ENCODE measurements at regions not wholly inside any gene's neighbourhood (a gene's known extent, or its start where the extent isn't known, plus 50 kb on each side); places are given as distances from the start of the nearest gene placed in this dataset.
"Not testable (repeated sequence)": the region's sequence is repeated elsewhere in the genome, so short reads cannot be mapped to it uniquely, and the experiment has no call there.

DNA sequence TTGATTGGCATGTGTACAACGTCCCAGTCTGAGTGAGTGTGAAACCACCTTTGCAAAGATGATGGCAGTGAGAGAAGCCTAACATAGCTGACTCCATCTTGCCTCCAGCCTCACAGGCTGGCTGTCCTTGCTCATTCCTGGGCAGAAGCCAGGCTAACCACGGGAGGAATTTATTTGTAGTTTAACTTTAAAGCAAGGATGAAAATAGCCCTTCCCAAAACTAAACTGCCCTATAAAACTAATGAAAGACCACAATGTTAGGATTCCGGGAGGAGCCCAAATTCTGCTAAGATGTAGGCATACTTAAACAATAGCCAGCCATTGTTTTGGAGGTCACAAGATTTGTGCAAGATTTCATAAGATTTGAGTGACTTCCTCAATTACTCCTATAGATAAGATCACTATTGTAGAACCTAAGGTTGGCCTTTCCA, 96.6 kb upstream of the LSM14A start:
- Mint-ChIP-seq H3K4me3 (no peak overlapping the region), H3K36me3 (no peaks in the 10 kb centered on the region), H3K27ac (no peak overlapping the region), H3K4me1 (ENCODE audit: low read depth) (no peaks in the 10 kb centered on the region), H3K27me3 (peaks cover 9% of the 10 kb centered on the region), H3K9me3 (ENCODE audit: low read depth) (no peaks in the 10 kb centered on the region)

GRCh38 chr19:34082289-34083077, 89.8 kb upstream of the LSM14A start:
- Mint-ChIP-seq H3K4me1 (ENCODE audit: low read depth) (no peaks in the 10 kb centered on the region), H3K27me3 (peaks cover 7% of the 10 kb centered on the region), H3K4me3 (no peak overlapping the region), H3K36me3 (no peaks in the 10 kb centered on the region), H3K9me3 (ENCODE audit: low read depth) (no peaks in the 10 kb centered on the region), H3K27ac (no peak overlapping the region)

GRCh38 chr19:34084396-34085145, 87.7 kb upstream of the LSM14A start:
- H3K27me3 Mint-ChIP-seq = peaks cover 10% of the 10 kb centered on the region
- no peaks in the 10 kb centered on the region for H3K9me3 Mint-ChIP-seq (ENCODE audit: low read depth)
- H3K36me3 Mint-ChIP-seq = no peaks in the 10 kb centered on the region
- H3K4me3 Mint-ChIP-seq = no peak overlapping the region
- H3K4me1 Mint-ChIP-seq (ENCODE audit: low read depth) = no peaks in the 10 kb centered on the region
- no peak overlapping the region for H3K27ac Mint-ChIP-seq

GRCh38 chr19:34085336-34085735, 87.0 kb upstream of the LSM14A start:
- peaks cover 10% of the 10 kb centered on the region for H3K27me3 Mint-ChIP-seq
- no peaks in the 10 kb centered on the region for H3K4me1 Mint-ChIP-seq (ENCODE audit: low read depth)
- H3K9me3 Mint-ChIP-seq (ENCODE audit: low read depth) = no peaks in the 10 kb centered on the region
- no peaks in the 10 kb centered on the region for H3K36me3 Mint-ChIP-seq
- no peak overlapping the region for H3K4me3 Mint-ChIP-seq
- no peak overlapping the region for H3K27ac Mint-ChIP-seq

DNA sequence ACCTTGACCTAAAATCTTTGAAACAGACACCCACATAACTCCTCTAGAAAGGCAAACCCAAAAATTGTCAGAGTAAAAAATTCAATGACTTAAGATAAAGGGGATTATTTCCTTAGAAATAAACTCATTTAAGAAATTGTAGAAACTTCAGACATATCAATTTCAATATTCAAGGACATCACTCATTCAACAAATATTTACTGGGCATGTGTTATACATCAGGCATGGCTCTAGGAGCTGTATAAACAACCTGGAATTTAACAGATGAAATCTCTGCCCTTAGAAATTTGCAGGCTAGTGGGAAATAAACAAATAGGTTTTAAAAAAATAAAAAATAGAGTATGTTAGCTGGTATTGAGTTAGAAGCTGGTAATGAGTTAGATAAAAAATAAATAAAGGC, 84.0 kb upstream of the LSM14A start:
- Mint-ChIP-seq H3K4me3 (no peak overlapping the region), H3K27ac (no peak overlapping the region), H3K36me3 (no peaks in the 10 kb centered on the region), H3K27me3 (peaks cover 9% of the 10 kb centered on the region), H3K4me1 (ENCODE audit: low read depth) (no peaks in the 10 kb centered on the region), H3K9me3 (ENCODE audit: low read depth) (no peaks in the 10 kb centered on the region)

DNA sequence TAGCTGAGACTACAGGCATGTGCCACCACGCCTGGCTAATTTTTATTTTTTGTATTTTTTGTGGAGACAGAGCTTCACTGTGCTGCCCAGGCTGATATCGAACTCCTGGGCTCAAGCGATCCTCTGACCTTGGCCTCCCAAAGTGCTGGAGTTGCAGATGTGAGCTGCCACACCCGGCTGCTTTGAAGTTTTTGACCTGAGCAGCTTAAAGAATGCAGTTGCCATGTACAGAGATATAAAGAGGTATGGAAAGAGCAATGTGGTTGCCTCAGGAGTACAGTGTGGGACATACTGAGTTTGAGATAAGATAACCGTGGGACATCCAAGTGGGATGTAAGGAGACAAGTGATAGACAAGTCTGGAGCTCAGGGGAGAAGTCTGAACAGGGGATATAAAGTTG, 82.7 kb upstream of the LSM14A start:
- H3K36me3 Mint-ChIP-seq = no peaks in the 10 kb centered on the region
- H3K4me3 Mint-ChIP-seq = no peak overlapping the region
- no peak overlapping the region for H3K27ac Mint-ChIP-seq
- no peaks in the 10 kb centered on the region for H3K4me1 Mint-ChIP-seq (ENCODE audit: low read depth)
- peaks cover 9% of the 10 kb centered on the region for H3K27me3 Mint-ChIP-seq
- H3K9me3 Mint-ChIP-seq (ENCODE audit: low read depth) = no peaks in the 10 kb centered on the region

DNA sequence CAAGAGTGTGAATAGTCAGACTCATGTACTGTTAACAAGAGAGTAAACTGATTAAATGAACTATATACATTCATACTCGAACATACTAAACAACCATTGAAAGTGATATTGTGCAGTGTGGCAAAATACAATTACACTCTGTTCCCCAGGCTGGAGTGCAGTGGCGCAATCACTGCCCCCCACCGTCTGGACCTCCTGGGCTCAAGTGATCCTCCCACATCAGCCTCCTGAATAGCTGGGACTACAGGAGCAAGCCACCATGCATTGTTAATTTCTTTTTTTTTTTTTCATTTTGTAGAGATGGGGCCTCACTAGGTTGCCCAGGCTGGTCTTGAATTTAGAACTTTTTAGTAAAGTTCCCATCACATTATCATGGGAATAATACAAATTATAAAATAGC, 77.3 kb upstream of the LSM14A start:
- Mint-ChIP-seq H3K27me3 (peaks cover 9% of the 10 kb centered on the region), H3K27ac (no peak overlapping the region), H3K4me3 (no peak overlapping the region), H3K9me3 (ENCODE audit: low read depth) (no peaks in the 10 kb centered on the region), H3K4me1 (ENCODE audit: low read depth) (no peaks in the 10 kb centered on the region), H3K36me3 (no peaks in the 10 kb centered on the region)

GRCh38 chr19:34095411-34095810, 76.9 kb upstream of the LSM14A start:
- H3K36me3 Mint-ChIP-seq; H3K4me1 Mint-ChIP-seq (ENCODE audit: low read depth); H3K9me3 Mint-ChIP-seq (ENCODE audit: low read depth); H3K4me3 Mint-ChIP-seq; H3K27ac Mint-ChIP-seq: not testable (repeated sequence)
- peaks cover 12% of the 10 kb centered on the region for H3K27me3 Mint-ChIP-seq

DNA sequence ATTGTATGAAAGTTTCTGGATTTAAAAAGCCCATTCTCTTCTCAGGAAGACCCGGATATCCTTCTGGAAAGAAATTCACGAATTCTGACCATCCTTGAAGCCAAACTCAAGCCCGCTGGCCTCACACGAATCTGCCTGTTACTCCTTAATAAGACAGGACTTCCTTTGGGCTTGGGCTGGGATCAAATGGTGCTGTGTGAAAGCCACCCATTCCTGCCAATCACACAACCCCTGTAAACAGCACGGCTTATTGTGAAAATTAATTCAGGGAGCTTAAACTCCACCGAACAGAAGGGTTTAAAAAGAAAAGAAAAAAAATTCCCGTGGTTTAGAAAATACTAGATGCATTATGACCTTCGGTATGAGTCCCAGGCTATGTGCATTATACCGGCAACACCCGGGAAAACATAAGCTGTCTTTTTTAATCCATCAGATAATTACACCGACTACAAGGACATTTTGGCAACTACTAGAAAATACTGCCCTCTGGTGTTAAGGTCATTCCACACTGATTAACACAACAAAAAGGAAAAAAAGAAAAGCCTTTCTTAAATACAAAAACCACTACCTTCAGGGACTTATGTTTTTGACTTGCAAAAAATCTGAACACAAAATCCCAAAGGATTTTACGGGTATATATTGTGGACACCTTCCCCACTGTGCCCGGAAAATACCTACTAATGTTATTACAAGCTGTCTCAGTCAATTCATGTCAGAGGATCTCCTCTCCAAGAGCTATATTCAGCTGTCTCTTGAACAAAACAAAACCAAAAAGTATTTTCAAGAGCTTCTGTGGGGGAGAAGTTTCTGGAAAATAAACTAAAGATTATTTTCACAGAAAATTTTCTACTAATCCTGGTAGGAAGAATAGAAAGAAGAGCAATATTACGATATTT, 76.0 kb upstream of the LSM14A start:
- Mint-ChIP-seq H3K9me3 (ENCODE audit: low read depth) (no peaks in the 10 kb centered on the region), H3K4me1 (ENCODE audit: low read depth) (no peaks in the 10 kb centered on the region), H3K4me3 (no peak overlapping the region), H3K36me3 (no peaks in the 10 kb centered on the region), H3K27ac (no peak overlapping the region), H3K27me3 (peaks cover 10% of the 10 kb centered on the region)

DNA sequence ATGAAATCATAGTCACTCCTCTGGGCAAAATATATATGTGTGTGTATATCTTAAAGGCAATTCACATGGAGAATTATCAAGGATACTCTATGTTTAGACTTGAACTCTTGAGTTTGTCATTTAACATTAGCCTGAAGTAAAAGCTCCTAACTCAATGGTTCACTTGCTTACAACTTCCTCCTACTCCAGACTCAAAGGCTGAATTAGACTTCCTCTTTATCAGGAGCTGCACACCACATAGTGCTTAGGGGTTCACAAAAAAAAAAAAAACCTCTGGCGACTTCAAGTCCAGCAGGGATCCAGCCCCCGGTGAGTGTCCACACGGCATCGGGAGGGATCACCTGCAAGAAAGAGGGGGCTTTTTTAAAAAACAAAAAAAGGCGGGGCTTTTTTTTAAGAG, 68.2 kb upstream of the LSM14A start:
- Mint-ChIP-seq H3K36me3 (no peaks in the 10 kb centered on the region), H3K27ac (no peak overlapping the region), H3K4me1 (ENCODE audit: low read depth) (no peaks in the 10 kb centered on the region), H3K4me3 (no peak overlapping the region), H3K27me3 (peaks cover 6% of the 10 kb centered on the region), H3K9me3 (ENCODE audit: low read depth) (no peaks in the 10 kb centered on the region)

- H3K4me3 Mint-ChIP-seq = no peak overlapping the region
- H3K27ac Mint-ChIP-seq = no peak overlapping the region
- no peaks in the 10 kb centered on the region for H3K4me1 Mint-ChIP-seq (ENCODE audit: low read depth)
- H3K9me3 Mint-ChIP-seq (ENCODE audit: low read depth) = no peaks in the 10 kb centered on the region
- peaks cover 6% of the 10 kb centered on the region for H3K27me3 Mint-ChIP-seq
- H3K36me3 Mint-ChIP-seq = no peaks in the 10 kb centered on the region
Measured at GRCh38 chr19:34104557-34104956, 67.7 kb upstream of the LSM14A start.

DNA sequence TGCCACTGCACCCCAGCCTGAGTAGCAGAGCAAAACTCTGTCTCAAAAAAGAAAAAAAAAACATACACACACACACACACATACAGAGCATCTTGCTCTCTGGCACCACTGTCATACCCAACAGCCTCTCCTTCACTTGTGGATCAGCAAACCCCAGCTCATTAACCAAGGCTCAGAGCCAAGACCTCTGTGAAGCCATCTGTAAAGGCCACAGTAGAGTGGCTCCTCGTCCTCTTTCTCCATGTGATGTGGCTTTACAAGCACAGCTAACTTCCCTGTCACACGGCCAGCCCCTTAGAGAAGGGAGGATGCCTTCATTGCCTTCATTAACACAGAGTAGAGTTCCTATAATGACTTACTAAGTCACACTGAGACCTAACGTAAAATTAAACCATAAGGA, 62.7 kb upstream of the LSM14A start:
- H3K27ac Mint-ChIP-seq = no peak overlapping the region

DNA sequence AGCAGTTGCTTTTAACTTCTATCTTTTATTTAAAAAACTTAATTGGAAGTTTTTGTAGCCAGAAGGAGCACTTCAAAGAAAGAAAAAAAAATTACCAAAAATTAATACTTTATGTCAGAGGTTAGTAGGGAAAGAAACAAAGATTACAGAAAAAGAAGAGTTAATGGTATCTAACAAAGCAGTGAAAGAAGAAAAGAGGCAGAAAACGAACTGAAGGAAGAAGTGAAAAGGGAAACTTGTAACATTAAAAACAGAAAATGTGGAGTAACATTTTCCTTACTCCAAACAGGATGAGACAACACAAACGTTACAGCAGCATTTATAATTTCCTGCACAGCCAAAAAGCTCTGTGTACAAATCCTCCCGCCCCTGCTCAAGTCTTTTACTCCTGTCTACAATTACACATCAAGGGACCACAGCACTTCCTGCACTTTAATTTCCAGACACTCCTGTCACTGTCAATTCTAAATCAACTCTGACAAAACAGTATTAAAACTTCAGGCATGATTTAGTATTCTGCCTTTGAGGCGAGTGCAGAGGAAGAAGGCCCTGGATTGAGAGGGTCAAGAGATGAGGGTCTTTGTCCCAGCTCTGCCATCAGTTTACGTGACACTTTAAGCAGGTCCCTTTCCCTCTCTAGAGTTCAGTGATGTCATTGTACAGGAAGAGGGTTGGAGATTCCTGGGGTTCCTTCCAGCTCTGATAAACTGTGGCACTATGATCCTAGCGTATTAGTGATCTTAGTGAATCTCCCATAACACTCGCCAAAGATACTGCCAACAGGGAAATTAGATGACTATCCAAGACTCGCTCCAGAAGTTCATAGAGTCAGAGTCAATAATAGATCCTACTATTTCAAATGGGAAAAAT, 53.2 kb upstream of the LSM14A start:
- Mint-ChIP-seq H3K9me3 (ENCODE audit: low read depth) (no peaks in the 10 kb centered on the region), H3K27ac (no peak overlapping the region), H3K4me1 (ENCODE audit: low read depth) (peaks cover 19% of the 10 kb centered on the region), H3K4me3 (peak overlapping the region; percentile 21), H3K27me3 (peaks cover 1% of the 10 kb centered on the region), H3K36me3 (no peaks in the 10 kb centered on the region)

More for the DNA sequence above, 62.7 kb upstream of the LSM14A start:
- H3K4me3 Mint-ChIP-seq = no peak overlapping the region
- H3K27me3 Mint-ChIP-seq = peaks cover 6% of the 10 kb centered on the region
- H3K36me3 Mint-ChIP-seq = no peaks in the 10 kb centered on the region
- no peaks in the 10 kb centered on the region for H3K4me1 Mint-ChIP-seq (ENCODE audit: low read depth)
- H3K9me3 Mint-ChIP-seq (ENCODE audit: low read depth) = no peaks in the 10 kb centered on the region

- no peaks in the 10 kb centered on the region for H3K36me3 Mint-ChIP-seq
- no peak overlapping the region for H3K27ac Mint-ChIP-seq
- no peaks in the 10 kb centered on the region for H3K9me3 Mint-ChIP-seq (ENCODE audit: low read depth)
- H3K4me1 Mint-ChIP-seq (ENCODE audit: low read depth) = peaks cover 19% of the 10 kb centered on the region
- no peak overlapping the region for H3K4me3 Mint-ChIP-seq
- peaks cover 1% of the 10 kb centered on the region for H3K27me3 Mint-ChIP-seq
Measured at GRCh38 chr19:34120141-34120540, 52.2 kb upstream of the LSM14A start.

Data from activated naive CD8-positive, alpha-beta T cell (primary cell).